Cardiac fibroblast (primary cell): ENCODE measurements at regions not wholly inside any gene's neighbourhood (a gene's known extent, or its start where the extent isn't known, plus 50 kb on each side); places are given as distances from the start of the nearest gene placed in this dataset.

Experiments used
- DNase-seq, 2 donors: peaks; one replicate each; pipeline versions ENCODE4 v3.0.0 to v3.0.0-alpha.2; 2010; ENCODE audit warnings: low read depth in 2 of 2
- H3K4me3 ChIP-seq, 2 donors: replicated peaks in 1 of 2; 1 replicate in 1 of 2; 2 replicates in 1 of 2; pipeline ENCODE4 v1.5.1; 2011; ENCODE audit warnings: low read depth in 2 of 2, low read length in 2 of 2, mild to moderate bottlenecking in 2 of 2, moderate library complexity in 1 of 2
- CTCF ChIP-seq: IDR thresholded peaks from one replicate; pipeline ENCODE4 v1.5.1; 2011; ENCODE audit warnings: low read depth, mild to moderate bottlenecking, low read length, inconsistent platforms

GRCh38 chr11:39247570-39248137 is 2211.8 kb downstream of the LRRC4C start:
- no peak for DNase-seq
- no peak overlapping the region for H3K4me3 ChIP-seq
- TF ChIP-seq CTCF = no peak

- TF ChIP-seq CTCF = no peak
- DNase-seq = no peak
- no peak overlapping the region for H3K4me3 ChIP-seq
Observed at GRCh38 chr11:39239553-39239952, 2219.9 kb downstream of the LRRC4C start.

DNA sequence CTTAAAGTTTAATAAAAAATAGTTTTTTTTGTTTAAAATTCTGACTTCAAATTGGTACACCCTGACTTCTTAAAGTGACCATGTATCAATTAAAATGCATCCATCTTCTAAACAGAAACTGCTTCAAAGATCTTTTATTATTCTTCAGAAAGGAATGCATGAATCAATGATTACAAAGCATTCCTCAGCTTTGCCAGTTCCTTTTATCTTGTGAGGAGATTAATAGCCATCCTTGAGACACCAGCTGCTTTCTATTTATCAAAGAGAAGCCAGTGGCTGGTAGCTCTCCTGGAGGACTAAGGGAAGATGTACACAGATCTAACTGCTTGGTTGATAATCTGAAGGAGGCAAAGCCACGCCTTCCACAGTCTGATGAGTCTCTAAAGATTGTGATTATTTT is 2222.5 kb downstream of the LRRC4C start:
- H3K4me3 ChIP-seq = no peak overlapping the region

GRCh38 chr11:39221550-39222138 is 2237.8 kb downstream of the LRRC4C start:
- no peak overlapping the region for H3K4me3 ChIP-seq
- TF ChIP-seq CTCF = no peak
- DNase-seq = no peak

More for the DNA sequence above, 2222.5 kb downstream of the LRRC4C start:
- TF ChIP-seq CTCF = no peak
- no peak for DNase-seq

DNA sequence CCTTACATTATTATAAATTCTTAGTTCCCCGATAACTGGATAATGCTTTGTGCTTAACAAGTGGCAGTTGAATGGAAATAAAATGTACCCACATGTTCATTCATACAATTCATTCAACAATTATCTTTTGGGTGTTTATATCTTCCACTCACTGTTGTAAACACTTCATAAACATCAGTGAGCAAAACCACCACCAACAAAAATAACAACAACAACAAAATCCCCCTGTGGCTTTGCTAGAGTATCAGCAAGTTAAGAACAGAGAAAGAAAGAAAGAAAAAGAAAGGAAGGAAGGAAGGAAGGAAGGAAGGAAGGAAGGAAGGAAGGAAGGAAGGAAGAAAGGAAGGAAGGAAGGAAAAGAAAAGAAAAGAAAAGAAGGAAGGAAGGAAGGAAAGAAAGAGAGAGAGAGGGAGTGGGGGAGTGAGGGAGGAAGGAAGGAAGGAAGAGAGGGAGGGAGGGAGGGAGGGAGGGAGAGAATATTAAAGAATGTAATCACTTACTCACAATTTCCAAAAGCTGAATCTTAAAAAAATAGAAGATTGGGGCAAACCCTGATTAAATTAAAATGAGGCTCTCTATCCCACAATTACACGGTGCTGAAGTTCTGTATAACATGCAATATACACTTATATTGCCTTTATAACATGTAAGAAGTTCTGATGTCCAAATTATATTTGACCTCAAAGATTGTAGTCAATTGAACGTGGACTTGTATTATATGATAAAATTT is 2238.8 kb downstream of the LRRC4C start:
- no peak overlapping the region for H3K4me3 ChIP-seq
- TF ChIP-seq CTCF = no peak
- DNase-seq = no peak

DNA sequence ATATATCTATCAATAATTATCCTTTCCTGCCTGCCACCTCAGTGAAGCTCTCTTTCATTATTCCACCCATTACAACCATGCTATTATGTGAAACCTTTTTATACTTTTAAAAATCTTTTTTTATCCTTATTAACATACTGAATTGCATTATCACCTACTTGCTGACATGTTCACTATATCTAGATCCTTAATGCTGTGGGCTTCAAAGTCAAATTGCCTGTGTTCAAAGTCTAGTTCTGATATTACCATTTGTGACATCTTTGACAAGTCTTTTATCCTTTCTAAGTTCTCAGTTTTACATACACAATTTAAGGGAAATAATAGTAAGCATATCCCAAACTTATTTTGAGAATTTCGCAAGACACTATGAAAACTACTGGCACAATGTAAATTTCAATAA is 2239.4 kb downstream of the LRRC4C start:
- no peak for TF ChIP-seq CTCF
- no peak overlapping the region for H3K4me3 ChIP-seq
- DNase-seq = no peak
